Activated naive CD8-positive, alpha-beta T cell treated with anti-CD3 and anti-CD28 coated beads, Interleukin-2, amount 50 U/mL, for 24 hours (primary cell): ENCODE measurements at regions not wholly inside any gene's neighbourhood (a gene's known extent, or its start where the extent isn't known, plus 50 kb on each side); places are given as distances from the start of the nearest gene placed in this dataset.
A peak's percentile ranks its signal among the peaks of the same experiment; 100 is the strongest.

Source experiments
- ATAC-seq: fragments of 150-1000 bp; cut with Tn5 transposase; one replicate; pipeline ENCODE4 v1.10.0; 2021
- DNase-seq: peaks from one replicate; pipeline ENCODE4 v3.0.0; 2021
- H3K27ac Mint-ChIP-seq: one replicate; pipeline ENCODE4 v1.8.0; 2021; ENCODE audit warnings: mild to moderate bottlenecking, mixed read lengths
- H3K27me3 Mint-ChIP-seq: one replicate; pipeline ENCODE4 v1.8.0; 2021; ENCODE audit warnings: mixed read lengths
- H3K36me3 Mint-ChIP-seq: one replicate; pipeline ENCODE4 v1.8.0; 2021; ENCODE audit warnings: low read depth, mixed read lengths
- H3K4me1 Mint-ChIP-seq: one replicate; pipeline ENCODE4 v1.8.0; 2021; ENCODE audit warnings: mixed read lengths
- H3K4me3 Mint-ChIP-seq: one replicate; pipeline ENCODE4 v1.8.0; 2021; ENCODE audit warnings: mild to moderate bottlenecking, moderate library complexity, mixed read lengths
- H3K9me3 Mint-ChIP-seq: one replicate; pipeline ENCODE4 v1.8.0; 2021; ENCODE audit warnings: mixed read lengths

DNA sequence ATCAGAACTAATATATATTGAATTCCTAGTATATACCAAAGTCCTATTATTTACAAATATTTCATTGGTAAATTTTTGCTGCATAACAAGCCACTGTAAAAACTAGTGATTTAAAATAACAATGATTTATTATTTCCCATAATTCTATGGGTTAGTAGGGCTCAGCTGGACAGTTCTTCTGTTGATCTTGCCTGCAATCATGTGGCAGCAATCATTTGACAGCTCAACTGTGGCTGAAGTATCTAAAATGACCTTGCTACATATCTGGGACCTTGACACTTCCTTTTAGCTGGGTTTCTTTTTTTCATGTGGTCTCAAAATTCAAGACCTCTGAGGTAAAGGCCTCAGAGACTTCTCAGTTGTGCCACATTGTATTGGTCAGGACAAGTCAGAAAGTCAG lies 598.5 kb upstream of the PITX2 start:
- DNase-seq = no peak
- no peaks in the 10 kb centered on the region for H3K4me1 Mint-ChIP-seq
- no peaks in the 10 kb centered on the region for H3K9me3 Mint-ChIP-seq
- H3K27ac Mint-ChIP-seq = no peak overlapping the region
- H3K27me3 Mint-ChIP-seq = no peaks in the 10 kb centered on the region
- no peaks in the 10 kb centered on the region for H3K36me3 Mint-ChIP-seq
- no peak for ATAC-seq
- no peak overlapping the region for H3K4me3 Mint-ChIP-seq

DNA sequence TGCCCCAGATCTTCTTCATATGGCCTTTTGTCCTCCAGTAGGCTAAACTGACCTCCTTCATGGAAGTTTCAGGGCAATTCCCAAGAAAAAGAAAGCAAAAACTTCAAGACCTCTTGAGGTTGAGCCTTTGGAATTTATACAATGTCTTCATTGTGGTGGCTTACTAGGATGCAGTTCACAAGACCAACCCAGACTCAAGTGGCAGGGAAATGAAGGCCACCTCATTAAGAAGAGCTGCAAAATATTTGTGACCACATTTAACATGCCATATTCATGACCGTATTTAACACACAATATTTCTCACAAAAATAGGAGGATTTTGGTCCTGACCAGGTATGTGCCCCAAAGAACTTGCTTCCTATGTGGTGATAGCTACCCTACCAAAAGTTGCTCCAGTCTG lies 605.5 kb upstream of the PITX2 start:
- ATAC-seq (no peak), DNase-seq (no peak)
- no peaks in the 10 kb centered on the region for H3K36me3 Mint-ChIP-seq
- H3K27ac Mint-ChIP-seq = no peak overlapping the region
- no peak overlapping the region for H3K4me3 Mint-ChIP-seq
- H3K9me3 Mint-ChIP-seq = no peaks in the 10 kb centered on the region
- no peaks in the 10 kb centered on the region for H3K4me1 Mint-ChIP-seq
- H3K27me3 Mint-ChIP-seq = no peaks in the 10 kb centered on the region

DNA sequence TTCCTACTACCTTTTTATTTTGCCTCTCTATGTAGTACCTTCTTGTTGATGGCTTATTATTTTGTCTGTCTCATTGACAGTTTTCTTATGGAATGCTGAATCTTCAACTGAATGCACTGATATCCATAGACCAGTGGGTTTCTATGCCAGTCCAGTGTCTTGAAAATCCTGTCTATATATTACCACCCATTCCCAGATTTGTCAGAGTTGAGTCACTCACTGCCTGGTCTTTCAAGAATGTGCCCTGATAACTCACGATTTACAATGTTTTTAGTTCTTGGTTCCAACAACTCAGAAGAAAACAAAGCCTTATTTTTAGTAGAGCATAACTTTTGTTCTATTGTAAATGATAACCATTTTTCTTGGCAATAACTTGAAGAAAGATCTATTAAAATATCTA lies 606.0 kb upstream of the PITX2 start:
- no peak for DNase-seq
- Mint-ChIP-seq H3K27me3 (no peaks in the 10 kb centered on the region), H3K27ac (no peak overlapping the region), H3K9me3 (no peaks in the 10 kb centered on the region), H3K4me1 (no peaks in the 10 kb centered on the region), H3K36me3 (no peaks in the 10 kb centered on the region), H3K4me3 (no peak overlapping the region)
- no peak for ATAC-seq

DNA sequence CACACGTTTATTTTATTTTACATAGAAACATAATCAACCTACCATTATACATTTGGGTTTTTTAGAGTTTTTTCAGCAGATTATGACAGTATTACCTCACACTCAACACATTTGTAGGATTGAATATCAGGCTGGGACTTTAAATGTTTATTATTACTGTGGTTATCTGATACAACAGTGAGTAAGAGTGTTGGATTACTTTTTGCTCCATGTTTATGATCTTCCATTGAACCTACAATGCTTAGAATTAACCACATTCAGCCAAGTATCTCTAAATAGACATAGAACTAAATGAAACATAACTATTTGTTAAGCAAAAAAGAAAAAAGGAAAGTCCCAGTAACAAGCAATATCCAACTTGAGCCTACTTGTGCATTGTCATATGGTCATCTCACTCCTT lies 607.4 kb upstream of the PITX2 start:
- no peak for DNase-seq
- Mint-ChIP-seq H3K4me1 (no peaks in the 10 kb centered on the region), H3K4me3 (no peak overlapping the region), H3K36me3 (no peaks in the 10 kb centered on the region), H3K9me3 (no peaks in the 10 kb centered on the region), H3K27ac (no peak overlapping the region), H3K27me3 (no peaks in the 10 kb centered on the region)
- no peak for ATAC-seq

DNA sequence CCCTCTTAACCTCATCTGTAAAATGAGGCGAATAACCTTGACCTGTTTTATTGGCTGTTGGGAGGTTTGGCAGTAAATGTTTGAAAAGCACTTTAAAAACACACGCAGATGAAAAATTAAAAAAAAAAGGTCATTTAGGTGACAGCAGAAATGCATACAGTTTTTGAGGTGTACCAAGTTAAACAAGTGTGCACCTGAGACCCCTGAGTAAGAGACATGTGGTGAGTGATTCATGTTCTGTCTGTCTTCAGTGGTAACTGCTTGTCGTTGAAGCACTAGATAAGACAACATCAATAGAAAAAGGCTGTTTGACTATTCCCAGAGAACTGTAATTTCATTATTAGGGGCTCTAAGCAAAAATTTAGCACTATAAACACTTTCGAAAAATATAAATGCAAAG lies 608.4 kb upstream of the PITX2 start:
- Mint-ChIP-seq H3K4me1 (no peaks in the 10 kb centered on the region), H3K4me3 (no peak overlapping the region), H3K27ac (no peak overlapping the region), H3K9me3 (no peaks in the 10 kb centered on the region), H3K36me3 (no peaks in the 10 kb centered on the region), H3K27me3 (no peaks in the 10 kb centered on the region)
- no peak for ATAC-seq
- DNase-seq = no peak

DNA sequence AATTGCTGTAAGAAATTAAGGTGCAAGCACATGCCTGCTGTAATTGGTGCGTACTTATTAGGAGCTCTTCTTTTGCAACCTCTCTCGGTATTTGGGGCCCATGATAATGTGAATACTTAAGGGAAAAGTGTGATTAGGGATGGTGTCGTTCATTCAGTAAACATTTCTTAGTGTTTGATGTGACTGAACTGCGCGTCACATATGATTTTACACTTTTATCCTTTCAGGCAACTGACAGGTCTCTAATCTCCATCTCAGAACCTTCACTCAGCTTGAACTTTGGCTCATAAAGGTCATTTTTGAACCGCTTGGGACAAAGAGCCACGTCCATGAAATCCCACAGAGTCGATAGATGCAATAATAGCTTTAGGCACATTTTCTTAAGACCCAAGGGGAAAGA lies 612.1 kb upstream of the PITX2 start:
- Mint-ChIP-seq H3K9me3 (no peaks in the 10 kb centered on the region), H3K4me3 (no peak overlapping the region), H3K27ac (no peak overlapping the region), H3K27me3 (no peaks in the 10 kb centered on the region), H3K4me1 (no peaks in the 10 kb centered on the region), H3K36me3 (no peaks in the 10 kb centered on the region)
- ATAC-seq (no peak), DNase-seq (no peak)

DNA sequence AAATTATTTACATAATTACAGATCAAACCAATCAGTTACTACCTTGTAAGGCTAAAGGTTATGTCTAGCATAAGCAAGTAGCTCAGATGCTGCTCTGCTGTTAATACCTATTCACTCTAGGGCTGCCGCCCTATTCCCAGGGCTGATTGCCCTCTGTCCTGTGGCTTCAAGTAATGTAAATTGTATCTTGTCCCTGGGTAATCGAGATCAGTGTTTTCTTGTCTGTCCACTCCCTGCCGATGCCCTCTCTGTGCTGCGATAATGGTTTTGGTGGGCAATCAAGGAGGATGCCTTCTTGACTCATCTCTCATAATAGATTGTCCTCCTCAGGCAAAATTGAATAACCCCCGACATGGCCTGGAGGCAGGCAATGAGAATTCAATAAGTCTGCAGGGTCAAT lies 641.0 kb upstream of the PITX2 start:
- H3K4me3 Mint-ChIP-seq = no peak overlapping the region
- DNase-seq (no peak), ATAC-seq (no peak)
- no peaks in the 10 kb centered on the region for H3K4me1 Mint-ChIP-seq
- H3K36me3 Mint-ChIP-seq = no peaks in the 10 kb centered on the region
- H3K9me3 Mint-ChIP-seq = no peaks in the 10 kb centered on the region
- H3K27ac Mint-ChIP-seq = no peak overlapping the region
- no peaks in the 10 kb centered on the region for H3K27me3 Mint-ChIP-seq

DNA sequence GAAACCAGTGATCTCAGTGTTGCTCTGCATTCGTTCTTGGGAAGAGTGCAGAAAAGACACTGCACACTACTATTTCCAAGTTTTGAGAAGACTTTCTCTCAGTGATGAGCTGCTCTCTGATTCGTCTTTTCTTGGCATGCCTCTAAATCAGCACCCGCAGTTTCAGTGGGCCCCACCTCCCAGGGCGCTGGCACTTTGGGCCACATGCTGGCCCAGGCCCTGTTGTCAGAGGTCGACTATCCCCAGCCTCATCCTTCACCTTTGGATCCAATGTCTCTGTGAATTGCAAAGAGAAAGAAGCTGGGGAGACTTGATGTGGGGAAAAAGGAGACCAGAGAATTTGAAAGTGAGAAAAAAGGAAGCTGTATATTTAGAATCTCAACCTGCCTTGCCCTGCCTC lies 644.1 kb upstream of the PITX2 start:
- H3K27me3 Mint-ChIP-seq = no peaks in the 10 kb centered on the region
- H3K9me3 Mint-ChIP-seq = no peaks in the 10 kb centered on the region
- no peaks in the 10 kb centered on the region for H3K36me3 Mint-ChIP-seq
- H3K4me3 Mint-ChIP-seq = no peak overlapping the region
- H3K4me1 Mint-ChIP-seq = no peaks in the 10 kb centered on the region
- no peak overlapping the region for H3K27ac Mint-ChIP-seq
- no peak for DNase-seq
- no peak for ATAC-seq

DNA sequence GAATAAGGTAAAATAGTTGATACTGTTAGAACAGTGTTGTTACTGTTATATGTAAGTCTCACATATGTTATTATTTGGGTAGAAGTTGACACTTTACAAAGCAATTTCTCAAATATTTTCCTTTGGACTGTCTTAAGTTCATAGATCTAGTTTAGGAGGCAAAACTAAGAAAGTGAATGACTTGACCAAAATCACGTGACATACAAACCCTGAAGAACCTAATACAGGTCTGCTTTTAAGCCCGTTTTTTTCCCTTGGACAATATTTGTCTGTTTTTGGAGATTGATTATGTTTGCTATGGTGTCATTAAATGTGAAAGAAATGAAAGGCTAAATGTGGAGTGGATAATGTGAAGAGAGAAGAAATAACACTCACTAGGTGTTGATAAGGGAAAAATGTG lies 644.9 kb upstream of the PITX2 start:
- ATAC-seq = no peak
- no peak overlapping the region for H3K27ac Mint-ChIP-seq
- no peaks in the 10 kb centered on the region for H3K9me3 Mint-ChIP-seq
- DNase-seq = no peak
- H3K4me3 Mint-ChIP-seq = no peak overlapping the region
- no peaks in the 10 kb centered on the region for H3K36me3 Mint-ChIP-seq
- H3K27me3 Mint-ChIP-seq = no peaks in the 10 kb centered on the region
- H3K4me1 Mint-ChIP-seq = no peaks in the 10 kb centered on the region

DNA sequence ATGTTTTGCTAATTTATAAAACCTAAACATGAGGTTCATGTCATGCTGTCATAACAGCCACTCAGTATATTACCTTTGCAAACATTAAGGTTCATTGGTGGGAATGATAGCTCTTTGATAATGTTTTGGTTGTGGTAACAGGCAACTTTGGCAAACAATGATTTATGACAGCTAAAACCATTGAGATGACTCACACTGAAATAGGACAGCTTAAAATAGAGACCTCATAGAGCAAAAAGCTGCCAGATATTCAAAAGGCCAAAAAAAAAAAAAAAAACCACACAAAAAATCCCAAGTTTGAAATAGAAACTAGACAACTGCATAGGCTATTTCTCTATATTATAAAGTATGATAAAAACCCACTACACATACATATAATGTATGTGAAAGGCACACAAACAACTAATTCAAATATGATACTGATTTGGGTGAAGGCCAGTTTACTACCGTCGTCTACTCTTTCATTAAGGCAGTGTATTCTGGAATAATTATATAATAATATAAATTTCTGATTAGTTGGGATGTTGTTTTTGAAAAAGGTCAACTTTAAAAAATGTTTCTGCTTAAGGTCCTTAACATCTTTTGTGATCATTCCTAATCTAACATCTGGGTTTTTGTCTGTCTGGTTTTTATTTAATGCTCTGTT lies 646.0 kb upstream of the PITX2 start:
- H3K27me3 Mint-ChIP-seq = no peaks in the 10 kb centered on the region

DNA sequence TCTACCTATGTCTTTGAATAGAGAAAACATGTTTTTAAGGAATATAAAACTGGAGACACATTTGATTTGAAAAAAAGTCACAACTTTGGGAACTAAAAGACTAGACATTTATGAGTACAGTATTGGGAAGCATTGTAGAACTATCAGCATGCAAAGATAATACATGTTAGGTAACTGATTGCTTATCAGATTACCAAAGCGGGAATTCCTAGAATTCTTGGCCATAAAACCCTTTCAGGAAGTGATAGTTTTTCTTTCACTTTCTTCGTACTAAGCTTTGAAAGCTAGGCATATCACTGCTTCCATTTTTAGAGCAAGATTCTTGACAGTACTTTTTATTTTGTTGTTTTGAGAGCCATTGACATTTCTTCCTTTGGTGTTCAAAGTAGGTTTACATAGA lies 646.6 kb upstream of the PITX2 start:
- no peaks in the 10 kb centered on the region for H3K4me1 Mint-ChIP-seq
- DNase-seq (no peak), ATAC-seq (no peak)
- H3K9me3 Mint-ChIP-seq = no peaks in the 10 kb centered on the region
- H3K27ac Mint-ChIP-seq = no peak overlapping the region
- no peaks in the 10 kb centered on the region for H3K27me3 Mint-ChIP-seq
- H3K4me3 Mint-ChIP-seq = no peak overlapping the region
- H3K36me3 Mint-ChIP-seq = no peaks in the 10 kb centered on the region

More for the DNA sequence above, 646.0 kb upstream of the PITX2 start:
- DNase-seq (no peak), ATAC-seq (no peak)
- Mint-ChIP-seq H3K27ac (no peak overlapping the region), H3K36me3 (no peaks in the 10 kb centered on the region), H3K4me3 (no peak overlapping the region), H3K9me3 (no peaks in the 10 kb centered on the region), H3K4me1 (no peaks in the 10 kb centered on the region)

DNA sequence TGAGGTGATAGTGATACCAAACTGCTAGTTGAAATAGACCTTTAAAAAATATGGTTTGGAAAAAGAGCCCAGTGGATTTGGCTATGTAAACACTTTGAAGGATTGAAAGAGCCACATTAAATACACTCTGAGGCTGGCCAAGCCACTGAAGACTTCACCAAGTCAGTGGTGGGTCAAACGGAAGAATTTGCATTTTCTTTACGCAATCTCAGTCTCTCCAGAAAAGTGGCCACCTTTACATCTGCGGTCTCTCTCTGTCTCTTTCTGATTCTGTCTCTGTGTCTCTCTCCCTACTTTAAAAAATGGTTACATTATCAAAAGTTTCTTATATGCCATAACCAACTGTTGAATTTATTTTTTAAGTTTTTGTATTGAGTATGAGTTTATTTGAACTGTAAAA lies 651.2 kb upstream of the PITX2 start:
- no peaks in the 10 kb centered on the region for H3K27me3 Mint-ChIP-seq
- no peaks in the 10 kb centered on the region for H3K36me3 Mint-ChIP-seq
- no peak overlapping the region for H3K27ac Mint-ChIP-seq
- ATAC-seq (no peak), DNase-seq (no peak)
- H3K4me1 Mint-ChIP-seq = no peaks in the 10 kb centered on the region
- H3K4me3 Mint-ChIP-seq = no peak overlapping the region
- no peaks in the 10 kb centered on the region for H3K9me3 Mint-ChIP-seq

DNA sequence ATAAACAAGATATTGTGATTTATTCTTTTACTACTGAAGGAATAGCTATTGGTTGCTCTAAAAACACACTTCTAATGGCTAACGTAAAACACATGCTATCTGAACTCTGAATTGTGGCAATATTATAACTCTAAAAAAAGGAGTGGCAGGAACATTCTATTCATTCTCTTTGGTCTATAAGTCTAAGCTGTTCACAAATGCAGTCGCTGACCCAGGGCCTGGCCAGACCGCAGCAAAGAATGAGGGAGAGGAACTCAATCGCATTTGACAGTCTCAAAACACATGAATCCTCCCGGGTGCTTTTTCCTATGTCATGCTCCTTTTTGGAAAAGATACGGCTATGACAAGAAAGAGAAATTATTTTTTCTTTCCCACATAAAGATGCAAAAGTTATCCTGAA lies 651.6 kb upstream of the PITX2 start:
- Mint-ChIP-seq H3K4me3 (no peak overlapping the region), H3K36me3 (no peaks in the 10 kb centered on the region), H3K27me3 (no peaks in the 10 kb centered on the region), H3K27ac (no peak overlapping the region), H3K4me1 (no peaks in the 10 kb centered on the region), H3K9me3 (no peaks in the 10 kb centered on the region)
- no peak for DNase-seq
- no peak for ATAC-seq

DNA sequence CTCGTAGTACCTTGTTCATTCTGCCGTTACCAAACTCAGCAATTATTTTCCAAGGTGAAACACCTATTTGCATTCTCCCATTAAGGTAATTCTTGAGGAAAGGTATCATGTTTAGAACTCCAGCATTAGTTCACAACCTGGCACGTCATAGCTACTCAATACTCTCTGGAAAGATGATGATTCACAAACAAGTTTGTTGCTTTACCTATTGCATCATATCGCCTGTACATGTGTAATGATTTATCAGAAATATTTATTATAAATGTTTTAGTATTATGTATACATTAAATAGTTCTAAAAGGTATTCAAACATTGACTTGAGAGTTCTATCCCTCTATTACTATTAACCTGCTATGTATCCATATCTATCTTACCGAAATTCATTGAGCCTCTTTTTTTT lies 658.3 kb upstream of the PITX2 start:
- ATAC-seq = no peak
- H3K36me3 Mint-ChIP-seq = no peaks in the 10 kb centered on the region
- no peaks in the 10 kb centered on the region for H3K9me3 Mint-ChIP-seq
- H3K4me1 Mint-ChIP-seq = no peaks in the 10 kb centered on the region
- no peak for DNase-seq
- H3K27ac Mint-ChIP-seq = no peak overlapping the region
- no peak overlapping the region for H3K4me3 Mint-ChIP-seq
- peaks cover 4% of the 10 kb centered on the region for H3K27me3 Mint-ChIP-seq

DNA sequence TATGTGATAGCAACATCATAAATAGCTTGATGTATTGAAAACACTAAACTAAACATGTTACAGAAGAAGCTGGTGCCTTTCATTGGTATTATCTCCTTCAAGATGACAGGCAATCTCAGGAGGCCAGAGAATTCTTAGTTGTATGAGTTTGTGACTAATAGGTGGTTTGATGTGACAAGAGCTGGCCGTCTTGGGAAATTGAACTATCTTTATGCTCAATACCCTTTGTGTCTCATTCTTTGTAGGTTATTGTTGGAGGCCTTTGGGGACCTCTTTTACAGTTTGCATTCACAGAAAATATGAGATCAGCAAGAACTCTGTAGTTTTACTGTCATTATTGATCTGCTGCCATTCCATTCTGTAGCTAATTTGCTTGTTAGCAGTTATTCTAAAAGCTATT lies 659.2 kb upstream of the PITX2 start:
- ATAC-seq (no peak), DNase-seq (no peak)
- no peak overlapping the region for H3K4me3 Mint-ChIP-seq
- H3K36me3 Mint-ChIP-seq = no peaks in the 10 kb centered on the region
- no peak overlapping the region for H3K27ac Mint-ChIP-seq
- H3K4me1 Mint-ChIP-seq = no peaks in the 10 kb centered on the region
- no peaks in the 10 kb centered on the region for H3K9me3 Mint-ChIP-seq
- H3K27me3 Mint-ChIP-seq = peaks cover 4% of the 10 kb centered on the region

DNA sequence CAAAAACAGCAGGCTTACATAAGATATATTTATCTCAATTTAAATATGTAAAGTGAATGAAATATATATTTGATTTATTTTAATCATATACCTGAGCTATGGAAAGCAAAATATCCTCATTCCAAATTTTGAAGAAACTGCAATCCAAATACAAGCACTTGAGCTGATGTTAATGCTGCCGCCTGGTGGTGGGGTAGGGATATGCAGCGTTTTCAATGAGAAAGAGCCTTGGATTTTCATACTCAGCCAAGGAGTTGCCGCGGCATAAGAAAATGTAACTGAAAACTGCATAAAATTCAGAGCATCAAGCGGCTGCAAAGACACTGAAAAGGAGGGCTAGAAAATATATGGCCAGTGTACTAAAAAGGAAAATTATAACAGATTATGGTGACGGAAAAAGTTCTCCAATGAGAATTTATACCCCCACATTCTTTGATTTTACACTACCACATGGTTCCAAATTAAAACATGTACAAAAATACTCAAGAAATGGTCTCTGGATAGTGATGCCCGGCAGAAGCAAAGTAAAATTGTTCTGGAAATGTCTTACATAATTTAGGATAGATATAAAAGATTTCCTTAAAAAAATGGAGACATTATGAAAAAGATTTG lies 660.3 kb upstream of the PITX2 start:
- Mint-ChIP-seq H3K9me3 (no peaks in the 10 kb centered on the region), H3K27ac (no peak overlapping the region), H3K4me1 (no peaks in the 10 kb centered on the region), H3K4me3 (no peak overlapping the region), H3K36me3 (no peaks in the 10 kb centered on the region), H3K27me3 (peaks cover 4% of the 10 kb centered on the region)
- DNase-seq (peak; percentile 51), ATAC-seq (no peak)
